M059J (cell line): ENCODE measurements at regions not wholly inside any gene's neighbourhood (a gene's known extent, or its start where the extent isn't known, plus 50 kb on each side); places are given as distances from the start of the nearest gene placed in this dataset.
A peak's percentile ranks its signal among the peaks of the same experiment; 100 is the strongest.
"Not testable (repeated sequence)": the region's sequence is repeated elsewhere in the genome, so short reads cannot be mapped to it uniquely, and the experiment has no call there.

Experiments used
- DNase-seq: peaks from one replicate; pipeline ENCODE4 v3.0.0-alpha.2; 2012; ENCODE audit warnings: low read depth

- DNase-seq: no peak
Measured at GRCh38 chr6:8844968-8845367, 409.6 kb upstream of the SLC35B3 start.

DNA sequence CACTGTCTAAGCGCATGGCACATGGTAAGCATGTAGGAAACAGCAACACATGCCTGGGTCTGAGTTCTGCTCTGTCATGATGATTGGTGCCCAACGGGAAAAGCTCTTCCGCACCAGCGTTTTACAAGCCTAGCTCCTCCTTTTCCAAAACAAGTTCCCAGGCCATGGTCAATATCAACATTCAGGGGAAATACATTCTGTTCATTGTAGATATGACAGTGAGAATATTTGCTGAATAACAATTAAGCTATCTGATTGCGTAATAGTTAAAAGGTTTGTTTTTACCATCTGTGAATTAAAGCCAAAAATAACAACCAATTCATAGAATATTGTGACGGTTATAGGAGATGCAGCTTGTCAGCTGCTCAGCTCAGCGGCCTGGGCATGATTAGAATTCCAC lies 404.3 kb upstream of the SLC35B3 start:
- DNase-seq: no peak

- DNase-seq: no peak
Measured at GRCh38 chr6:8837343-8837742, 402.0 kb upstream of the SLC35B3 start.

- DNase-seq: not testable (repeated sequence)
Measured at GRCh38 chr6:8832695-8833094, 397.4 kb upstream of the SLC35B3 start.

GRCh38 chr6:8831366-8832152 lies 396.2 kb upstream of the SLC35B3 start:
- DNase-seq: no peak

DNA sequence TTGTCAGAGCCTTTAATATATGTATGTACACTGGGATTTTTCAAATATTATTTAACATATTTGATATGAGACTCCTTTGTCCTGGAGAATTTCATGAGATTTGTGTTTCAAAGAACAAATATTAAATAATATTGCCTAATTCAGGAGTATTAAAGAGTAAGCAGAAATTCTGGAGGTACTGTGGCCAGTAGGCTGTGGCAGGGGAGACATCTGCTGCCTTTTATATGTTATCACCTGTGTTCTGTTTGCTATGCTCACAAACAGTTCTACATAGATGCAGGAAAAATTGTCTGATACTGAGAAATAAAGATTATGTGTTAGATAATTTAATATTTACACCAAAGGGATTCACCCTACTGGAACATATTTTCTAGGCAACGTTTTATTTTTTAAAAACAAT lies 395.4 kb upstream of the SLC35B3 start:
- DNase-seq: no peak

DNA sequence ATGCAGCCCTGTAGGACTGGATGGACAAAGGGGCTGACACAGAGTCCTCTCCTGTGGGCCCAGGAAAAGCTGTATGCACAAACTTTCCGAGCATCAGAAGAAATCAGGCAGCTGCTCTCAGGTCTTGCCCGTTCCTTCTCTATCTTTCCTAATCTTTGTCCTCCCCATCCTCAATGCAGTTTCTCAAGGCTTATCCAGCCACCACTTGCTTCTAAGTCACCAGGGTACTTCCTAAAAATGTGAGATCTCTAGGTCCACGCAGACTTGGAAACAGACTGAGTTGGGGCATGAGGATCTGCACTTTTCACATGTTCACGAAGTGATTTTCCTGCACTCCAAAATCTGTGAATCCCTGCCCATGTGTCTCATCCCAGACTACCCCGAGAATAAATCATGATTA lies 394.5 kb upstream of the SLC35B3 start:
- DNase-seq: no peak

DNA sequence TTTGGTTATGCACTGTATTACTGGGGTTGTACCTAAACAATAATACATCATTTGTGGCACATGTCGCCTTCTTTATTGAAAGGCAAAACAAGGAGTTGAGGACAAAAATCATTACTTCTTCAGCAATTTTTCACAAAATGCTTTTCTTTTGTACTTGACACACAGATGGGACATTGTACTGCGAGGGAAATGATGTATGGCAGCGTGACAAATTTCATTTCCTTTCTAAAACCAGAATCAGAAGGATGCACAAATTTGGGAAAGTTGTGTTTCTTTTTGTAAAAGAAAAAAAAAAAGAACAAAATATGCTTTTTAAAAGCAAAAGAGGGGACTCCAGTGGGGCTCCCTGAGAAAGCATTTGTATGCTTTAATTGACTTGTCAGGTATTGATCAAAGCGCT lies 394.0 kb upstream of the SLC35B3 start:
- DNase-seq: no peak

DNA sequence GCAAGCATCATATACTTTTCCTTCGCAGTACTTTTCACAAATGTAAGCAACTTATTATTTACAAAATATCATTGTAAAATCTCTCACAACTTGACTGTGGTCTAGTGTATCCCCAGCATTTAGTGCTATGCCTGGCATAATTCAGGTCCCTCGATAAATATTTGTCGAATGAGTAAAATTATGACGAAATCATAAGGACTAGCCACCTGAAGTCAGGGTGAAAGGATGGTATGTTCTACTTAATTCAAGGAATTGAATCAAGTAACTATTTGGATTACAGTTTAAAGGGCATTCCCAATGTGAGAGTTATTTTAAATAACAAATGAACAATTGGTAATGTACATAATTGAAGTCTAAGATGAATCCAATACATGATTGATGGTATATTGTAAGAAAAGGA lies 393.0 kb upstream of the SLC35B3 start:
- DNase-seq: no peak

DNA sequence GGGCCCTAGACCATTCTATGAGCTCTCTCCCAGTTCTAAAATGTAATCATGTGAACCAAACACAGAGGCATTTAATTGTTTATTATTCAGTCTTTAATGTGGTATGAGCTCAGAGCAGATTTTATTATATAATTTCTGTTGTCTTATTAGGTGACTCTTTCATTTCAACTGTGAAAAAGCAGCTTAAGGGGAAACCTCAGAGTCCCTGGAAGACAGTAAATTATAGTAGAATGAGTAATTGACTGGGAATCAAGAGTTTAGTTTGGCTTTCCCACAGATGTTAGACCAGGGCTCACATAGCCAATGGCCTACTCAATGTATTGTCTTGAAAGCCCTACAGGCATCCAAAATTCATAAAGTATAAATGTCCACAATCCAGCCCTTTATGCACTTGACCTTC lies 390.4 kb upstream of the SLC35B3 start:
- peak; percentile 75 for DNase-seq

DNA sequence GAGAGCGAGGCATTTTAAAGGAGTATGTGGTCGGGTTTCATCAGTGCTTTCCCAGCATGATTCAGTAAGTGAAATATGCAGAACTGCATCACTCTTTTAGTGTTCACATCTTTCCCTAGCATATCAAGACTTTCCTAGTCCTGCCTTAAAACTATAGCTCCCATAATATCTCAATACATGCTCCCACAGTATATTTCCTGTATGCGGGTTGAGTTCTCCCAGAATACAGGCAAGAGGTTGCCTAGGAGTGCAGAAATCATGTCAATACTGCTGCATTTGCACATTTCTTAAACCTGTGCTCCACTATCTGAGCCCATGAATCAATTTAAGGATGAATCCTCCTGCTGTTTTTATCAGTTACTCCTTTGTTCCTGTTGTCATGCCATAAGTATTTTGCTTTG lies 386.6 kb upstream of the SLC35B3 start:
- DNase-seq: peak; percentile 47

DNA sequence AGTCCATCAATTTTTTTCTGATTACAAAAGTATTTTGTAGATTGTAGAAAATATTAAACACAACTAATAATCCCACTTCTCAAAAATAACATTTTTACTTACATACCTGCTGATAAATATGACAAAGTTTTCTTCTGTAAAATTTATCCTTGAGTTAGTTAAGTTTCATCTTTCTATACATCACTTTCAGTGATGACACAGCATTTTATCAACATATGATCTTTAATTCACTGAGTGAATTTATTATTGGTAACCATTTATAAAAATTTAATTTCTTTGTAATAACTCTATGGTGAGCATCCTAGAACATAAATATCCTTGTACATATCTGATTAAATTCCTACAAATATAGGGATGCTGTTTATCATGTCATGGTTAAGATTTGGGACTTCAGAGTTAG lies 385.0 kb upstream of the SLC35B3 start:
- no peak for DNase-seq

DNA sequence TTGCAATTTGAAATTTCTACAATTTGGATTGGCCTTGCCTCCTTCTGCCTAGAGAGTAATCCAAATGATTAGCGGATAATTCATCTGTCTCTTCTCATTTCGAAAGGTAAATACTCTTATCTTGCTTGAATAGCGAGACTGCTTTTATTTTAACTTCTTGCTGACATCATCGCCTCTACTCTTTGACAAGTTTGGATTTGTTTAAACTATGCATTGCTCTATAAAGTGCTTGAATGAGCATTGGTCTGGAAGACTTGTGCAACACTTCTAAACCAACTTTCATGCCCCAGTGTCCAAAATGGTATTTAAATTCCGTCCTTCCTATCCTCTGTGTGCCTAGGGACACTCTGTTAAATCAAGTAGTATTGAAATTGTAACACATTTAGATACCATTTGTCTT lies 384.1 kb upstream of the SLC35B3 start:
- DNase-seq: no peak

GRCh38 chr6:8814440-8815000 lies 379.2 kb upstream of the SLC35B3 start:
- peak; percentile 68 for DNase-seq

DNA sequence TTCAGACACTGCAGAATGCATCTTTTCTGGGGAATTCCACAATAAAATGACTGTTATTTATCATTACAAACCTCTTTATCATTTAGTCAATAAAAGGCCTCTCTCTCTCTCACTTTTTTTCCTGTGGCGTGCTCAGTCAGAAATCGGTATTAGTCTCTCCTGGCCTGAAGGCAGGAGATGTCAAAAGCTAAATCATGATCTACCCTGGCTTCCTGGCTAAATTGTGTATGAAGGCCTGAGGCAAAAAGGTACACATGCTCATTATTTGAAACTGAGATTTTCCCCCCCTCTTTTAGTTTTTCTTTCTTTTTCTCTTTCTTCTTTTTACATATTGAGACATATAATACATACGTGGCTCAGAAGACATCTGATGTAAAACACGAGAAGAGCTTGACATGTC lies 375.0 kb upstream of the SLC35B3 start:
- DNase-seq: peak; percentile 67

DNA sequence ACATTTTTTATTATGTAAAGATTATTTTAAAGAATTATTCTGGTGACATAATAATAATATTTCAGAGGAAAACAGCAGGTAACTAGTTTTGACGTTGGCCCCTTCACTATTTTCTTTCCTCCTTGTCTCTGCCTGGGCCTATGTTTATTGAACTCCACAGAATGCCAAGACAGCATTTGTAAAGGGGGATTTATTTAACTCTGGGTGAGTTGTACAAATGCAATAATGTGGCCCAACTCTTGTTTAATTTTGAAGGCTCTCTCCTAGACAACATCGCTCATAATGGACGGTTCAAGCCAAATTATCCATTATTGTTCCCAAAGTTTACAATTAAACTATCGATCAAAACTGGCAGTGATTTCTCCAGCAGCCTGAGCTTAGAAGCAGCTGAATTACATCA lies 374.3 kb upstream of the SLC35B3 start:
- DNase-seq: no peak

DNA sequence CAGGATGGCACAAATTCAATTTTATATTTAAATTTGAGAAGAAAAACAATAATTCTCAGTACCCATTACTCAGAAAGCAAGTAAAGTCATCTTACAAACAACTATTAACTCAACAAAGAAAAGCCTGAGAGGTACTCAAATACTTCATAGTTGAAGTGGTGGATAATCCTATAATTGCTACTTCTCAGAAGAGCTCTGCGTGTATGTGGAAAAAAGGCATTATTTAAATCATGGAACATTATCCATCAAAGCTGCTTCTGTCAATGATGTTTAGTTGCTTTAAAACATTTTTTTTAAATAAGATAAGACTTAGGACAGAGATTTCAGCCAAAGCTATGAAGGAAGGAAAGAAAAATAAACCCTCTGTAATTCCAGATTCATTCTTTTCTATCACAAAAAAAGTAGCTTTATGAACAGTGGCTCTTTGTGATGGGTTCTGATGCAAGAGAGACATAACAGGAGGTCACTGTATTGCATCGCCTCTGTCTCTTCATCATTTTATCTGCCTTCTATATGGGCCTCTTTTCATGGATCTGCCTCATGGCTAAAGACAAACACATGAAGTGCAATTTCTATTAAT lies 367.9 kb upstream of the SLC35B3 start:
- DNase-seq: no peak

GRCh38 chr6:8802397-8802796 lies 367.1 kb upstream of the SLC35B3 start:
- not testable (repeated sequence) for DNase-seq

- no peak for DNase-seq
Measured at GRCh38 chr6:8794420-8794819, 359.1 kb upstream of the SLC35B3 start.

GRCh38 chr6:8789878-8790277 lies 354.5 kb upstream of the SLC35B3 start:
- DNase-seq: no peak

DNA sequence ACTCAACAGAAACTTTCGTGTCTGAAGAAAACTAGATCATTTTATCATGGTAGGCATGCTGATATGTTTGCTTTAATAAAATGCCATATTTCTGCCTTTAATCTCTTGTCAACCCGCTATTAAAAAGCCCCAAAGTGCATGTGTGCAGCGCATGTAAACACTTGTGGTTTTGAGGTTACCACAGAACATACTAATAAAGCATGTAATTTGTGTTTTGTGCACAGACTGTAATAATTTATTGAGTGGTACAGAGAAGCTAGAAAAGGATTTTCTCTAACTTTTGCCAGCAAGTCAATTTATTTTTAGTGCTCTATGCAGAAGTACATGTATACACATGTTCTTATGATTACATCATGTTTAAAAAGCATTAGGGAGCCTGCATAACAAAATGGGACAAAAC lies 349.9 kb upstream of the SLC35B3 start:
- peak; percentile 25 for DNase-seq

- DNase-seq: no peak
Measured at GRCh38 chr6:8783191-8783590, 347.8 kb upstream of the SLC35B3 start.

DNA sequence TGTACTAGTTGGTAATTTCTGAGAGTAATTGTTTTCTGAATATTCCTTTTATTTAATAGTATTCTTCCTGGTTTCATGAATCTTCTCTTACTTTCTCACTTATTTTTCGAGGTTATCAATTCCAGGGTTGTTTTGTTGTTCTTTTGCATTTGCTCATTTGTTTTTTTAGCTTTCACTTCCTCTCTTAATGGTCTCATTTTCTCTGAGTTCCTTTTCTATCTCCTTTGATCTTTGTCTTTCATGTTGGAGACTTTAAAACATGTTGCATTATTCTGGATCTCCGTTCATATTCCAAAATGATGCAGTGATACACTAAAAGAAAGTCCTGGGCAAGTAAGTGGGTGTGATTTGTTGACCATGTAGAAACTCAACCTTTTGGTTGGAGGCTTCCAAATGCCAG lies 345.3 kb upstream of the SLC35B3 start:
- no peak for DNase-seq
